ENCODE measurements at regions not wholly inside any gene's neighbourhood (a gene's known extent, or its start where the extent isn't known, plus 50 kb on each side); places are given as distances from the start of the nearest gene placed in this dataset.

DNA sequence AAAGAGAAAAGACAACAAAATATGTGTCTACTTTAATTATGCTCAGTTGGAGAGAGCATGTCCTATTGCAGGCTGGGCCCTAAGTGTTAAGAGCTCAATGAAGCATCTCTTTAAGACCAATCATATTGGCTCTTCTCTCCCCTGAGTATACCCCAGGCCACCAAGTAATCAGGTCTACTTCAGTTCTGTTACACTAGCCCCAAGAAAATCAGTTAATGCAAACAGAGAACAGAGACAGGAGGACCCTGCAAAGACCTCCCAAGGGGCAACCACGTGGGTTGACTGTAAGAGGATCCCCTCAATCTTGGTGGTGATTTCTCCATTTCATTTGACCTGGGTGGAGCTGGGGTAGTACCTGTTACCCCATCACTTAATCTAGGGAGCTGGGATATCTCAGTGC lies 451.0 kb upstream of the ZNF507 start:
- Histone ChIP-seq H3K4me1 (peaks cover 24% of the 10 kb centered on the region), H3K4me3 (no peak overlapping the region), H3K36me3 (ENCODE audit: low read depth, missing control alignments) (no peaks in the 10 kb centered on the region), H3K27me3 (no peaks in the 10 kb centered on the region), H3K27ac (no peak overlapping the region), H3K9me3 (no peaks in the 10 kb centered on the region)
- WGBS, 2 donors: 78 to 83% methylated on average over 1 of the region's 1 CpG
- DNase-seq: no peak
- intact Hi-C loops (cut with DNase I; ENCODE audit: low total_unique reads): no loop called here
- TF ChIP-seq CTCF (IDR thresholded peaks at IDR 0.05) (no peak), POLR2A (IDR thresholded peaks at IDR 0.05) (no peak)

DNA sequence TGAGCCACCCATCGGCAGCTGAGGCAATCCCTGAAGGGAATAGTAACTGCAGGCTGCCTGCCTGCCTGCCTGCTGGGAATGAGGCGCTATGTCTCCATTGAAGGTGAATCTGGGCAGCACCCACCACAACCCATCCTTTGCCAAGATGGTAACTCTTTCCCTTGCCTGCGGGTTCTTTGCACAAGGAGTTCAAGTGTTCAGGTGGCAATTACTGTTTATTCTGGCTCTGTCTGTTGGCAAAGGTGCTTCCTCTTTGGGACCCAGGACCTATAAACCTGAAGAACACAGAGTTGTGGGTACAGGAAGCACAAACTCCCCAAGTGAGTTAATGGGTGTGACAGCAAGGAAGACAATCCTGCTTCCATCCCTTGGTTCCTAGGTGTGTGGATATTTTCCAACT lies 448.1 kb upstream of the ZNF507 start:
- WGBS, 2 donors: 88 to 96% methylated on average over 3 of the region's 3 CpGs
- TF ChIP-seq CTCF (IDR thresholded peaks at IDR 0.05): no peak
- TF ChIP-seq POLR2A (IDR thresholded peaks at IDR 0.05): no peak
- intact Hi-C loops (cut with DNase I; ENCODE audit: low total_unique reads): no loop called here
- no peaks in the 10 kb centered on the region for H3K36me3 ChIP-seq (ENCODE audit: low read depth, missing control alignments)
- no peak overlapping the region for H3K27ac ChIP-seq
- no peak for DNase-seq
- no peak overlapping the region for H3K4me3 ChIP-seq
- peaks cover 3% of the 10 kb centered on the region for H3K4me1 ChIP-seq
- H3K27me3 ChIP-seq: no peaks in the 10 kb centered on the region
- no peaks in the 10 kb centered on the region for H3K9me3 ChIP-seq

DNA sequence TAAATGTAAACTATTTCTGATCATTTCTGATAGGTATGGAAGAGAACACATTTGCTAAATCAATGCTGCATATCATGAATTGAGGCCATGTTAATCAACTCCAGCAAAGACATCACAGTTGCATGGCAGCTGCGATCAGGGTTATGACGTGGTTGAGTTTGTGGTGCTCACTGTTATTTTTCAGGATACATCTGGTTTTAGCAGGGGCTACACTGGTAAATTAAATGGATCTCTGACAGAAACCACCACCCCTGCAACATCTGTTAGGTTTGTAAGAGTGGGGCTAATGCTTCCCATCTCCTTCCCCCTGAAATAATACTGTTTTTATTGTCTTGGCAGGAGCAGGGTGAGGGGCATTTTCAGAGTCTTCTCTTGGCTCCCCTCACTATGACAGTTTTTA lies 444.4 kb upstream of the ZNF507 start:
- Histone ChIP-seq H3K9me3 (no peaks in the 10 kb centered on the region), H3K36me3 (ENCODE audit: low read depth, missing control alignments) (no peaks in the 10 kb centered on the region), H3K4me1 (peaks cover 6% of the 10 kb centered on the region), H3K27me3 (no peaks in the 10 kb centered on the region), H3K4me3 (no peak overlapping the region), H3K27ac (no peak overlapping the region)
- no peak for DNase-seq
- TF ChIP-seq CTCF (IDR thresholded peaks at IDR 0.05): no peak
- no peak for TF ChIP-seq POLR2A (IDR thresholded peaks at IDR 0.05)
- intact Hi-C loops (cut with DNase I; ENCODE audit: low total_unique reads): no loop called here
- 93 to 95% methylated on average over 2 of the region's 2 CpGs for WGBS, 2 donors

GRCh38 chr19:31902821-31903220 lies 442.6 kb upstream of the ZNF507 start:
- DNase-seq: no peak
- no peaks in the 10 kb centered on the region for H3K9me3 ChIP-seq
- H3K4me1 ChIP-seq: peaks cover 15% of the 10 kb centered on the region
- no peaks in the 10 kb centered on the region for H3K36me3 ChIP-seq (ENCODE audit: low read depth, missing control alignments)
- WGBS, 2 donors: 92 to 100% methylated on average over 1 of the region's 1 CpG
- no peak overlapping the region for H3K4me3 ChIP-seq
- no peak for TF ChIP-seq POLR2A (IDR thresholded peaks at IDR 0.05)
- TF ChIP-seq CTCF (IDR thresholded peaks at IDR 0.05): no peak
- intact Hi-C loops (cut with DNase I; ENCODE audit: low total_unique reads): no loop called here
- H3K27ac ChIP-seq: no peak overlapping the region
- no peaks in the 10 kb centered on the region for H3K27me3 ChIP-seq

- WGBS, 2 donors: 50 to 59% methylated on average over 2 of the region's 2 CpGs
- intact Hi-C loops (cut with DNase I; ENCODE audit: low total_unique reads): no loop called here
- DNase-seq: no peak
- no peaks in the 10 kb centered on the region for H3K9me3 ChIP-seq
- H3K36me3 ChIP-seq (ENCODE audit: low read depth, missing control alignments): no peaks in the 10 kb centered on the region
- no peaks in the 10 kb centered on the region for H3K27me3 ChIP-seq
- TF ChIP-seq CTCF (IDR thresholded peaks at IDR 0.05) (no peak), POLR2A (IDR thresholded peaks at IDR 0.05) (no peak)
- H3K4me1 ChIP-seq: peaks cover 27% of the 10 kb centered on the region
- no peak overlapping the region for H3K27ac ChIP-seq
- no peak overlapping the region for H3K4me3 ChIP-seq
Measured at GRCh38 chr19:31903979-31904378, 441.4 kb upstream of the ZNF507 start.
